Tibial nerve (tissue), 4 donors: ENCODE measurements at regions not wholly inside any gene's neighbourhood (a gene's known extent, or its start where the extent isn't known, plus 50 kb on each side); places are given as distances from the start of the nearest gene placed in this dataset.

Experiments
- DNase-seq, 2 donors: peaks; one replicate each; pipeline ENCODE4 v3.0.0-alpha.2; 2019; ENCODE audit warnings: low spot score in 2 of 2
- H3K27ac ChIP-seq, 4 donors: fragments of 200-600 bp; sonication (generic) in 3 of 4; one replicate each; pipeline ENCODE4 v1.5.1; 2017 to 2019; ENCODE audit warnings: mild to moderate bottlenecking in 1 of 4
- H3K27me3 ChIP-seq, 2 donors: fragments of 200-600 bp; sonication (generic) in 1 of 2; one replicate each; pipeline versions ENCODE4 v1.5.1 to v1.6.0; 2017 to 2019
- H3K36me3 ChIP-seq, 3 donors: fragments of 200-600 bp; sonication (generic); one replicate each; pipeline ENCODE4 v1.5.1; 2018 to 2019
- H3K4me1 ChIP-seq, 4 donors: fragments of 200-600 bp; sonication (generic) in 3 of 4; one replicate each; pipeline ENCODE4 v1.5.1; 2017 to 2019
- H3K4me3 ChIP-seq, 4 donors: fragments of 200-600 bp; sonication (generic) in 3 of 4; one replicate each; pipeline ENCODE4 v1.5.1; 2017 to 2019; ENCODE audit warnings: mild to moderate bottlenecking in 1 of 4, moderate library complexity in 1 of 4
- H3K9me3 ChIP-seq, 4 donors: fragments of 200-600 bp; sonication (generic) in 3 of 4; one replicate each; pipeline ENCODE4 v1.5.1; 2017 to 2019
- CTCF ChIP-seq, 5 experiments: fragments of 200-600 bp in 3 of 5; fragments of 450-650 bp in 2 of 5; sonication (generic) in 3 of 5; IDR thresholded peaks; one replicate each; pipeline ENCODE4 v1.5.1; 2016 to 2019; ENCODE audit warnings: antibody characterized with exemption in 5 of 5, mild to moderate bottlenecking in 3 of 5, moderate library complexity in 2 of 5
- EP300 ChIP-seq, 2 donors: sonication (generic); formaldehyde crosslinking; IDR thresholded peaks; one replicate each; pipeline ENCODE4 v1.6.1; 2017; ENCODE audit warnings: antibody characterized with exemption in 2 of 2, mild to moderate bottlenecking in 1 of 2
- POLR2A ChIP-seq, 2 donors: fragments of 450-650 bp; IDR thresholded peaks; one replicate each; pipeline ENCODE4 v1.6.1; 2017; ENCODE audit warnings: antibody characterized with exemption in 2 of 2, mild to moderate bottlenecking in 2 of 2, moderate library complexity in 2 of 2
- WGBS, 2 donors: methylation state at CpG; one replicate each; pipeline ENCODE4 v1.1.5; 2018; 5-methylcytosine and 5-hydroxymethylcytosine counted together

DNA sequence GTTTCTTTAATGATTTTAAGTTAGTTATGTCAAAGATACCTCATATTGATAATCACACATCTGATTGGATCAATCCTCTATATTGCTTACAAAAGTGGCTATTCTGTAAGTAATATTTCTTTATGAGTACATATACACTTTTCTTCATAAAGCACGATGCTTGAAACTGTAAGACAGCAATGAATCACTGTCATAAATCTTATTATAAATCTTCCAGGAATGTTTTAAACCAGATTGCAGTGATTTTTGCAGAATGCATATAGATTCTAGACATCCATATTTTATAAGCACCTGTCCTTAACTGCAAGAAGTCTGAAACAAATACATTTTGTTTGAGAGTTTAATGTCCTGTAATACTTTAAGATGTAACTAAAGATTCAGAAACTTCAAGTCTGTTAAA lies 367.0 kb upstream of the FANCL start:
- 70 to 79% methylated on average over 1 of the region's 1 CpG for WGBS, 2 donors
- no peak for DNase-seq
- H3K27ac ChIP-seq: no peak overlapping the region
- H3K4me3 ChIP-seq: no peak overlapping the region
- H3K4me1 ChIP-seq: no peaks in the 10 kb centered on the region
- no peaks in the 10 kb centered on the region for H3K27me3 ChIP-seq
- TF ChIP-seq EP300 (IDR thresholded peaks at IDR 0.05): no peak
- no peak for TF ChIP-seq CTCF (IDR thresholded peaks at IDR 0.05)
- TF ChIP-seq POLR2A (IDR thresholded peaks at IDR 0.05): no peak
- no peaks in the 10 kb centered on the region for H3K36me3 ChIP-seq
- H3K9me3 ChIP-seq: no peaks in the 10 kb centered on the region

- no peak overlapping the region for H3K27ac ChIP-seq
- no peaks in the 10 kb centered on the region for H3K36me3 ChIP-seq
- TF ChIP-seq EP300 (IDR thresholded peaks at IDR 0.05): no peak
- no peak for TF ChIP-seq POLR2A (IDR thresholded peaks at IDR 0.05)
- no peak for TF ChIP-seq CTCF (IDR thresholded peaks at IDR 0.05)
- H3K27me3 ChIP-seq: no peaks in the 10 kb centered on the region
- WGBS, 2 donors: 88% methylated on average over 2 of the region's 2 CpGs
- H3K4me3 ChIP-seq: no peak overlapping the region
- no peaks in the 10 kb centered on the region for H3K4me1 ChIP-seq
- DNase-seq: no peak
- no peaks in the 10 kb centered on the region for H3K9me3 ChIP-seq
Observed at GRCh38 chr2:58607448-58607847, 366.3 kb upstream of the FANCL start.

- H3K4me1 ChIP-seq: no peaks in the 10 kb centered on the region
- TF ChIP-seq CTCF (IDR thresholded peaks at IDR 0.05) (no peak), POLR2A (IDR thresholded peaks at IDR 0.05) (no peak), EP300 (IDR thresholded peaks at IDR 0.05) (no peak)
- no peak for DNase-seq
- no peaks in the 10 kb centered on the region for H3K27me3 ChIP-seq
- no peaks in the 10 kb centered on the region for H3K36me3 ChIP-seq
- no peak overlapping the region for H3K27ac ChIP-seq
- H3K9me3 ChIP-seq: no peaks in the 10 kb centered on the region
- H3K4me3 ChIP-seq: no peak overlapping the region
Observed at GRCh38 chr2:58606799-58607198, 365.7 kb upstream of the FANCL start.

GRCh38 chr2:58604096-58604495 lies 363.0 kb upstream of the FANCL start:
- Histone ChIP-seq H3K4me1 (no peaks in the 10 kb centered on the region), H3K9me3 (no peaks in the 10 kb centered on the region), H3K4me3 (no peak overlapping the region), H3K27me3 (no peaks in the 10 kb centered on the region), H3K36me3 (no peaks in the 10 kb centered on the region), H3K27ac (no peak overlapping the region)
- TF ChIP-seq EP300 (IDR thresholded peaks at IDR 0.05): no peak
- TF ChIP-seq POLR2A (IDR thresholded peaks at IDR 0.05): no peak
- TF ChIP-seq CTCF (IDR thresholded peaks at IDR 0.05): no peak
- DNase-seq: no peak
- WGBS, 2 donors: 85 to 88% methylated on average over 1 of the region's 1 CpG

DNA sequence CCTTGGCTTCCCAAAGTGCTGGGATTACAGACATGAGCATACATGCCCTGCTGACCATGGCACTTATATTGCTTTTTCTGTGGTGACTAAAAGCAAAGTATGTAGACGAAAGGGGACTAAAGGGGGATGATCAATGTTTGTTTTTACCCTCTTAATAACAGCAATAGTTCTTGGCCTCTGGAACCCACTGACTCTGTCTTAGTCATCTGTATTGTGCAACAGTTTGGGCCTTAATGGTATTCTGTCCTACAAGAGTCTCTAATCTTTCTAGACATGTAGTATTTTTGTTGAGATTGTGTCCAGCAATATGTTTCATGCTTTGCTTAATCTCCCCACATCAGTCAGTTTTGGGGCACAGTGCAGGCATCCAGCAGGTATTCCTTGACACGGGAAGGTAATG lies 359.9 kb upstream of the FANCL start:
- Histone ChIP-seq H3K9me3 (no peaks in the 10 kb centered on the region), H3K4me3 (no peak overlapping the region), H3K36me3 (no peaks in the 10 kb centered on the region), H3K27me3 (no peaks in the 10 kb centered on the region), H3K4me1 (no peaks in the 10 kb centered on the region), H3K27ac (no peak overlapping the region)
- 87% methylated on average over 2 of the region's 2 CpGs for WGBS, 2 donors
- TF ChIP-seq CTCF (IDR thresholded peaks at IDR 0.05): no peak
- no peak for TF ChIP-seq EP300 (IDR thresholded peaks at IDR 0.05)
- TF ChIP-seq POLR2A (IDR thresholded peaks at IDR 0.05): no peak
- no peak for DNase-seq
